ENCODE measurements at regions not wholly inside any gene's neighbourhood (a gene's known extent, or its start where the extent isn't known, plus 50 kb on each side); places are given as distances from the start of the nearest gene placed in this dataset.

DNA sequence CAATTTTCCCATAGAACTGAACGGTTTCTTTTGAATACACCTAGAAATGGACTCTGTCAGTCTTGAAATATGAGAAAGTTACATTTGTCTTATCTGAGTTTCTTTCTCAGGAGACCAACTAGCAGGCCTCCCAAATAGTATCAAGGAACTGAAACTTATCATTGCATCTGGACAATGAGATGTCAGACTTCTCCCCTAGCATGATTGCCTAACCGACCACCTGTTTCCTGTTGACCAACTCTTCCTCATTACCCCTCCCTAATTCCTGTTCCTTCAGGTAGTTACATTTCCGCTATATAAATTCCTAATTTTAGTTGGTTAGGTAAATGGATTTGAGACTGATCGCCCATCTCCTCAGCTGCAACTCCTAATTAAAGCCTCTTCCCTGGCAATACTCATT, 1587.3 kb downstream of the NCAM2 start:
- TF ChIP-seq, protein P1, sequence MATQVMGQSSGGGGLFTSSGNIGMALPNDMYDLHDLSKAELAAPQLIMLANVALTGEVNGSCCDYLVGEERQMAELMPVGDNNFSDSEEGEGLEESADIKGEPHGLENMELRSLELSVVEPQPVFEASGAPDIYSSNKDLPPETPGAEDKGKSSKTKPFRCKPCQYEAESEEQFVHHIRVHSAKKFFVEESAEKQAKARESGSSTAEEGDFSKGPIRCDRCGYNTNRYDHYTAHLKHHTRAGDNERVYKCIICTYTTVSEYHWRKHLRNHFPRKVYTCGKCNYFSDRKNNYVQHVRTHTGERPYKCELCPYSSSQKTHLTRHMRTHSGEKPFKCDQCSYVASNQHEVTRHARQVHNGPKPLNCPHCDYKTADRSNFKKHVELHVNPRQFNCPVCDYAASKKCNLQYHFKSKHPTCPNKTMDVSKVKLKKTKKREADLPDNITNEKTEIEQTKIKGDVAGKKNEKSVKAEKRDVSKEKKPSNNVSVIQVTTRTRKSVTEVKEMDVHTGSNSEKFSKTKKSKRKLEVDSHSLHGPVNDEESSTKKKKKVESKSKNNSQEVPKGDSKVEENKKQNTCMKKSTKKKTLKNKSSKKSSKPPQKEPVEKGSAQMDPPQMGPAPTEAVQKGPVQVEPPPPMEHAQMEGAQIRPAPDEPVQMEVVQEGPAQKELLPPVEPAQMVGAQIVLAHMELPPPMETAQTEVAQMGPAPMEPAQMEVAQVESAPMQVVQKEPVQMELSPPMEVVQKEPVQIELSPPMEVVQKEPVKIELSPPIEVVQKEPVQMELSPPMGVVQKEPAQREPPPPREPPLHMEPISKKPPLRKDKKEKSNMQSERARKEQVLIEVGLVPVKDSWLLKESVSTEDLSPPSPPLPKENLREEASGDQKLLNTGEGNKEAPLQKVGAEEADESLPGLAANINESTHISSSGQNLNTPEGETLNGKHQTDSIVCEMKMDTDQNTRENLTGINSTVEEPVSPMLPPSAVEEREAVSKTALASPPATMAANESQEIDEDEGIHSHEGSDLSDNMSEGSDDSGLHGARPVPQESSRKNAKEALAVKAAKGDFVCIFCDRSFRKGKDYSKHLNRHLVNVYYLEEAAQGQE (IDR thresholded peaks at IDR 0.05; ENCODE audit: insufficient read depth in 1 of 2, low read depth in 2 of 2, low read length in 2 of 2): no peak
- TF ChIP-seq SIN3A (IDR thresholded peaks at IDR 0.05; ENCODE audit: borderline replicate concordance, insufficient read depth, low read length) (no peak), POLR2AphosphoS5 (IDR thresholded peaks at IDR 0.05; ENCODE audit: low read depth, low read length) (no peak), TAF1 (IDR thresholded peaks at IDR 0.05; ENCODE audit: borderline replicate concordance, insufficient read depth, low read length) (no peak), FOXP2 (optimal IDR thresholded peaks at IDR 0.05; ENCODE audit: borderline replicate concordance, extremely low read depth, extremely low read length, insufficient read depth) (no peak)

DNA sequence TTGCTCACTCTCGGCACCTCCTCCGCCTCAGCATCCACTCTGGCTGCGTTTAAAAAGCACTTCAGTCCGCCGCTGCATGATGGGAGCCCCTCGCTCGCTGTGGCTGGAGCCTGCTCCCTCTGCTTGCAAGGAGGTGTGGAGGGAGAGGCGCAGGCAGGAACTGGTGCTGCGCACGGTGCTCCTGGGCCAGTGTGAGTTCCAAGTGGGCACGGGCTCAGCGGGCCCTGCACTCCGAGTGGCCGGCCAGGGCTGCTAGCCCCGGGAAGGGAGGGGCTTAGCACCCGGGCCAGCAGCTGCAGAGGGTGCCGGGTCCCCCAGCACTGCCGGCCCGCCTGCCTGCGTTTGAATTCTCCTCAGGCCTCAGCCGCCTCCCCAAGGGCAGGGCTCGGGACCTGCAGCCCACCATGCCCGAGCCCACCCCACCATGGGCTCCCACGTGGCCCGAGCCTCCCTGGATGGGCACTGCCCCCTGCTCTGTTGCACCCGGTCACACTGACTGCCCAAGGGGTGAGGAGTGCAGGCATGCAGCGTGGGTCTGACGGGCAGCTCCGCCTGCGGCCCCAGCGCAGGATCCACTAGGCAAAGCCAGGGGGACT, 1599.5 kb downstream of the NCAM2 start:
- TF ChIP-seq FOXP2 (optimal IDR thresholded peaks at IDR 0.05; ENCODE audit: borderline replicate concordance, extremely low read depth, extremely low read length, insufficient read depth) (no peak), POLR2AphosphoS5 (IDR thresholded peaks at IDR 0.05; ENCODE audit: low read depth, low read length) (no peak), SIN3A (IDR thresholded peaks at IDR 0.05; ENCODE audit: borderline replicate concordance, insufficient read depth, low read length) (no peak), TAF1 (IDR thresholded peaks at IDR 0.05; ENCODE audit: borderline replicate concordance, insufficient read depth, low read length) (no peak)
- TF ChIP-seq, protein P1 (IDR thresholded peaks at IDR 0.05; ENCODE audit: insufficient read depth in 1 of 2, low read depth in 2 of 2, low read length in 2 of 2): no peak

DNA sequence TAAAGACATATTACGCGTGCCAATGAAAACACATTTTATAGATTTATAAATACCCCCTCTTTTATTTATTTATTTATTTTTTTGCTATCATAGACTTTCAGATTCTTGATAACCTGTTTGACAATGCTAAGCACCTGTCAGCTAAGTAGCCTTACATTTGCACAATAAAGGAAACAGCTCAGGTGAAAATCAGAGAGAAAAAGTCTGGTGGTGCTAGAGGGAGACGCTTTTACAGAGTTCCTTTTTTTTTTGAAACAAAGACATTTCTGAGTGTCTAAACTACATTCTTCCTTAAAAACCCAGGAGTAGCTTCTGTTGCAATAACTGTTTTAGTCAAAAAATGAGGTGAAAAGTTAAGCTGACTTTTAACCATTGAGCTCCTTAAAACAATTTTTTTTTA, 1611.6 kb downstream of the NCAM2 start:
- no peak for TF ChIP-seq TAF1 (IDR thresholded peaks at IDR 0.05; ENCODE audit: borderline replicate concordance, insufficient read depth, low read length)
- TF ChIP-seq SIN3A (IDR thresholded peaks at IDR 0.05; ENCODE audit: borderline replicate concordance, insufficient read depth, low read length): no peak
- TF ChIP-seq POLR2AphosphoS5 (IDR thresholded peaks at IDR 0.05; ENCODE audit: low read depth, low read length): no peak
- TF ChIP-seq, protein P1 (IDR thresholded peaks at IDR 0.05; ENCODE audit: insufficient read depth in 1 of 2, low read depth in 2 of 2, low read length in 2 of 2): no peak
- no peak for TF ChIP-seq FOXP2 (optimal IDR thresholded peaks at IDR 0.05; ENCODE audit: borderline replicate concordance, extremely low read depth, extremely low read length, insufficient read depth)

DNA sequence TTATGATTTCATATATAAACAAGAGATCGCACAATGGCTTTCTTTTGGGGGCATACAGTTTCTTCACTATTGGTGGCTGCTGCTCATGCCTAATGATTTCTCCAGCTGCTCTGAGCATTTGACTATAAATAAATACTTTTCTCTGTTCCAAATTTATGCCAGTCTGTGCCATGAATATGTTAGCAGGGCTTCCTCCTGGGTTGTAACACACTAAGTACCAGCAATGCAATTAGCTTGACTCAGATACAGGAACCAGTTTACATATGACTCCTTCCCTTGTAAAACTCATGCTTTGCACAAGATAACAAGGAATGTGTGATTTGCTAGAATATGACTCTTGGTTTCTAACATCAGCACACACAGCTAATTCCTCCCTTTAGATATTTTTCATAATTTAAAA, 1629.7 kb downstream of the NCAM2 start:
- no peak for TF ChIP-seq TAF1 (IDR thresholded peaks at IDR 0.05; ENCODE audit: borderline replicate concordance, insufficient read depth, low read length)
- TF ChIP-seq, protein P1 (IDR thresholded peaks at IDR 0.05; ENCODE audit: insufficient read depth in 1 of 2, low read depth in 2 of 2, low read length in 2 of 2): no peak

DNA sequence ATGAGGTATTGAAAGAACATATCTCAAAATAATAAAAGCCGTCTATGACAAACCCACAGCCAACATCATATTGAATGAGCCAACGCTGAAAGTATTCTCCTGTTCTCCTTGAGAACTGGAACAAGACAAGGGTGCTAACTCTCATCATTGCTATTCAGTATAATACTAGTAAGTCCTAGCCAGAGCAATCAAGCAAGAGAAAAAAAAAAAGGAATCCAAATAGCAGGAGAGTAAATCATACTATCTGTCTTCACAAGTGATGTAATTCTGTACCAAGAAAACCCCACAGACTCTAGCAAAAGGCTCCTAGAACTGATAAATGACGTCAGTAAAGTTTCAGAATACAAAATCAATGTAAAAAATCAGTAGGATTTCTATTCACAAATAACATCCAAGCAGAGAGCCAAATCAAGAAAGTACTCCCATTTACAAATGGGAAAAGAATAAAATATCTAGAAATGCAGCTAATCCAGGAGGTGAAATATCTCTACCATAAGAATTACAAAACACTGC, 1632.8 kb downstream of the NCAM2 start:
- no peak for TF ChIP-seq TAF1 (IDR thresholded peaks at IDR 0.05; ENCODE audit: borderline replicate concordance, insufficient read depth, low read length)
- TF ChIP-seq FOXP2 (optimal IDR thresholded peaks at IDR 0.05; ENCODE audit: borderline replicate concordance, extremely low read depth, extremely low read length, insufficient read depth): no peak
- no peak for TF ChIP-seq POLR2AphosphoS5 (IDR thresholded peaks at IDR 0.05; ENCODE audit: low read depth, low read length)
- TF ChIP-seq, protein P1 (IDR thresholded peaks at IDR 0.05; ENCODE audit: insufficient read depth in 1 of 2, low read depth in 2 of 2, low read length in 2 of 2): no peak
- TF ChIP-seq SIN3A (IDR thresholded peaks at IDR 0.05; ENCODE audit: borderline replicate concordance, insufficient read depth, low read length): no peak
